GM12878 (cell line): ENCODE measurements at regions not wholly inside any gene's neighbourhood (a gene's known extent, or its start where the extent isn't known, plus 50 kb on each side); places are given as distances from the start of the nearest gene placed in this dataset.

Experiments
- ATAC-seq: fragments of 200-7000 bp; cut with Tn5 transposase; 3 replicates; pipeline ENCODE4 v1.9.1; 2020; ENCODE audit warnings: mild to moderate bottlenecking, moderate library complexity
- BruUV-seq: library from RNA; stranded (reverse); fragments of 400-500 nt; replicated peaks from 2 replicates; lab custom pipeline; 2021; lab: Mats Ljungman, UMichigan
- CTCF ChIA-PET: fragments of 300-600 bp; sonication (Branson Sonifier 250); formaldehyde crosslinking; extraction: SDS; loops from one replicate; lab custom pipeline; 2021; ENCODE audit warnings: inconsistent platforms; lab: Yijun Ruan, JAX
- POLR2A ChIA-PET: fragments of 350-600 bp; formaldehyde crosslinking; extraction: SDS; loops from one replicate; lab custom pipeline; 2021; ENCODE audit warnings: inconsistent platforms; lab: Charles Lee
- RAD21 ChIA-PET: fragments of 300-600 bp; sonication (Branson Sonifier 250); formaldehyde crosslinking; loops from one replicate; lab custom pipeline; 2023; ENCODE audit warnings: antibody characterized with exemption; ENCODE audit not compliant: unreplicated experiment; lab: Charles Lee
- SMC1A ChIA-PET: fragments of 300-600 bp; sonication (Branson Sonifier 250); formaldehyde crosslinking; loops from one replicate; lab custom pipeline; 2023; ENCODE audit not compliant: unreplicated experiment, uncharacterized antibody; lab: Charles Lee
- DNase-seq: peaks from one replicate; pipeline ENCODE4 v3.0.0-alpha.2; 2011; ENCODE audit warnings: low read depth, low spot score
- FAIRE-seq: peaks from 3 replicates; lab custom pipeline; 2011; peaks lifted over from hg19 to GRCh38; lab: Jason Lieb, UNC
- H2AFZ ChIP-seq: 2 replicates; pipeline ENCODE4 v1.6.0; 2011; ENCODE audit warnings: low read depth, low read length, control low read depth; ENCODE audit not compliant: control insufficient read depth
- H3K27ac ChIP-seq: 2 replicates; pipeline ENCODE4 v1.5.1; 2011; ENCODE audit warnings: control low read depth; ENCODE audit not compliant: control insufficient read depth, insufficient read depth
- H3K27me3 ChIP-seq, 2 experiments: replicated peaks in 1 of 2; 2 replicates each; pipeline versions ENCODE4 v1.6.0 to v1.6.1; 2011; ENCODE audit warnings: low read length in 1 of 2; ENCODE audit not compliant: control insufficient read depth in 2 of 2, insufficient read depth in 2 of 2
- H3K36me3 ChIP-seq, 2 experiments: 2 replicates each; pipeline ENCODE4 v1.5.1; 2011; ENCODE audit warnings: low read length in 1 of 2; ENCODE audit not compliant: control insufficient read depth in 2 of 2, insufficient read depth in 2 of 2
- H3K4me1 ChIP-seq: 2 replicates; pipeline ENCODE4 v1.6.1; 2011; ENCODE audit warnings: mild to moderate bottlenecking, low read length, moderate library complexity, mixed read lengths; ENCODE audit not compliant: control insufficient read depth, insufficient read depth
- H3K4me2 ChIP-seq: 2 replicates; pipeline ENCODE4 v1.6.0; 2011; ENCODE audit warnings: control low read depth; ENCODE audit not compliant: control insufficient read depth, insufficient read depth
- H3K4me3 ChIP-seq: fragments of 200-600 bp; sonication (generic); 2 replicates; pipeline ENCODE4 v1.5.1; 2016
- H3K79me2 ChIP-seq: 2 replicates; pipeline ENCODE4 v1.6.0; 2011; ENCODE audit warnings: low read length; ENCODE audit not compliant: control insufficient read depth, insufficient read depth
- H3K9ac ChIP-seq: 2 replicates; pipeline ENCODE4 v1.8.0; 2011; ENCODE audit warnings: low read length, control low read depth, mixed read lengths; ENCODE audit not compliant: control insufficient read depth, insufficient read depth
- H3K9me3 ChIP-seq: replicated peaks from 3 replicates; pipeline ENCODE4 v1.5.1; 2011; ENCODE audit warnings: mild to moderate bottlenecking, low read length; ENCODE audit not compliant: control insufficient read depth, insufficient read depth
- H4K20me1 ChIP-seq: 2 replicates; pipeline ENCODE4 v1.6.0; 2011; ENCODE audit not compliant: control insufficient read depth, insufficient read depth
- ASH2L ChIP-seq: fragments of 300-600, 200-600 bp; sonication (generic); IDR thresholded peaks from 2 replicates; pipeline ENCODE4 v1.6.1; 2017; ENCODE audit warnings: low read depth, mild to moderate bottlenecking, borderline replicate concordance
- BHLHE40 ChIP-seq, 2 experiments: fragments of 450-650 bp in 1 of 2; IDR thresholded peaks; 2 replicates each; pipeline ENCODE4 v1.6.1; 2011 to 2017; ENCODE audit warnings: low read depth in 2 of 2, borderline replicate concordance in 1 of 2, improper control_type of control experiment in 1 of 2, low read length in 1 of 2, mild to moderate bottlenecking in 1 of 2
- BMI1 ChIP-seq: fragments of 450-650 bp; IDR thresholded peaks from 2 replicates; pipeline ENCODE4 v1.6.1; 2016; ENCODE audit warnings: mild to moderate bottlenecking, moderate library complexity, borderline replicate concordance
- ELK1 ChIP-seq: IDR thresholded peaks from 2 replicates; pipeline ENCODE4 v1.6.1; 2012; ENCODE audit warnings: low read depth, low read length, improper control_type of control experiment
- EZH2 ChIP-seq: IDR thresholded peaks from 2 replicates; pipeline ENCODE4 v1.6.1; 2012; ENCODE audit warnings: low read depth, mild to moderate bottlenecking, control low read depth, inconsistent platforms, low read length, borderline replicate concordance; ENCODE audit not compliant: control insufficient read depth
- FOS ChIP-seq: IDR thresholded peaks from 3 replicates; pipeline ENCODE4 v1.6.1; 2011; ENCODE audit warnings: borderline replicate concordance; ENCODE audit not compliant: insufficient read length; ENCODE audit errors: extremely low read depth
- HCFC1 ChIP-seq: fragments of 150-350 bp; IDR thresholded peaks from 2 replicates; pipeline ENCODE4 v1.6.1; 2014; ENCODE audit warnings: low read length
- HDAC6 ChIP-seq: fragments of 200-600 bp; sonication (generic); IDR thresholded peaks from one replicate; pipeline ENCODE4 v1.8.0; 2017; ENCODE audit warnings: antibody characterized with exemption; ENCODE audit not compliant: unreplicated experiment
- JUND ChIP-seq: IDR thresholded peaks from 2 replicates; pipeline ENCODE4 v1.6.1; 2012; ENCODE audit warnings: low read depth, mild to moderate bottlenecking, low read length, improper control_type of control experiment, moderate library complexity
- MAX ChIP-seq: IDR thresholded peaks from 2 replicates; pipeline ENCODE4 v1.6.1; 2012; ENCODE audit warnings: low read depth, low read length, improper control_type of control experiment
- NFYB ChIP-seq: IDR thresholded peaks from 2 replicates; pipeline ENCODE4 v1.6.1; 2011; ENCODE audit warnings: low read depth, mild to moderate bottlenecking, low read length, improper control_type of control experiment, moderate library complexity; ENCODE audit not compliant: insufficient read depth
- PAX8 ChIP-seq: fragments of 450-650 bp; IDR thresholded peaks from 2 replicates; pipeline ENCODE4 v1.6.1; 2017; ENCODE audit warnings: mild to moderate bottlenecking, moderate library complexity
- RELB ChIP-seq: fragments of 450-650 bp; IDR thresholded peaks from 2 replicates; pipeline ENCODE4 v1.6.1; 2017; ENCODE audit warnings: low read depth, mild to moderate bottlenecking, moderate library complexity
- SPI1 ChIP-seq: IDR thresholded peaks from 2 replicates; pipeline ENCODE4 v1.6.1; 2011; ENCODE audit warnings: low read depth, mild to moderate bottlenecking, low read length, moderate library complexity, borderline replicate concordance; ENCODE audit not compliant: insufficient read depth
- STAT1 ChIP-seq: fragments of 450-650 bp; conservative IDR thresholded peaks from 2 replicates; pipeline ENCODE4 v1.6.1; 2014; ENCODE audit warnings: antibody characterized with exemption, mild to moderate bottlenecking
- ZBTB33 ChIP-seq: fragments of 450-650 bp; IDR thresholded peaks from 2 replicates; pipeline ENCODE4 v1.6.1; 2017; ENCODE audit warnings: mild to moderate bottlenecking
- ZNF207 ChIP-seq: fragments of 450-650 bp; IDR thresholded peaks from 2 replicates; pipeline ENCODE4 v1.6.1; 2014; ENCODE audit warnings: antibody characterized with exemption, mild to moderate bottlenecking, borderline replicate concordance
- ZNF24 ChIP-seq: fragments of 450-650 bp; IDR thresholded peaks from 2 replicates; pipeline ENCODE4 v1.6.1; 2017; ENCODE audit warnings: antibody characterized with exemption, mild to moderate bottlenecking
- in situ Hi-C: fragments of 300-500 bp; cut with MboI; formaldehyde crosslinking; loops from 9 replicates; pipeline ENCODE4 v1.14.3; 2018; ENCODE audit warnings: mixed read lengths
- intact Hi-C: fragments of 100-400 bp; cut with micrococcal nuclease; formaldehyde crosslinking; loops from one replicate; pipeline ENCODE4 v1.14.2; 2022; ENCODE audit not compliant: unreplicated experiment

- TF ChIP-seq BMI1 (no peak), STAT1 (no peak), ASH2L (no peak), BHLHE40 (IDR thresholded peaks at IDR 0.05; ENCODE audit: borderline replicate concordance in 1 of 2, low read depth in 2 of 2, low read length in 1 of 2) (no peak), MAX (no peak), HDAC6 (no peak), FOS (no peak), NFYB (no peak), HCFC1 (no peak), ZNF207 (no peak), ELK1 (no peak), ZBTB33 (no peak), SPI1 (no peak), RELB (no peak), PAX8 (no peak), JUND (no peak), EZH2 (no peak), ZNF24 (no peak)
- Histone ChIP-seq H3K4me3 (no peak overlapping the region), H3K27me3 (no peaks in the 10 kb centered on the region), H3K4me2 (no peak overlapping the region), H3K79me2 (no peaks in the 10 kb centered on the region), H3K36me3 (no peaks in the 10 kb centered on the region), H3K27ac (no peak overlapping the region), H3K9me3 (peaks cover 4% of the 10 kb centered on the region; the same call in 2 of the 3 replicates), H2AFZ (no peak overlapping the region), H4K20me1 (no peaks in the 10 kb centered on the region), H3K9ac (no peak overlapping the region), H3K4me1 (no peaks in the 10 kb centered on the region)
- in situ Hi-C loops = loop anchor here (25.0 kb wide), 1 partner anchor 1121 kb away; no protein-coding TSS in a partner anchor
- FAIRE-seq (no peak), DNase-seq (no peak), ATAC-seq (no peak)
- RAD21 ChIA-PET = no interaction called here
- POLR2A ChIA-PET = no interaction called here
- intact Hi-C loops = no loop called here
- CTCF ChIA-PET = no interaction called here
- no TSS peak for BruUV-seq
- SMC1A ChIA-PET = interaction anchor here (0.7 kb wide), 1 partner anchor 1584 kb away, joined by 3 read pairs; no protein-coding TSS in a partner anchor
Measured at GRCh38 chr7:112882991-112883390, 92.8 kb upstream of the TMEM168 start.
